Stimulated activated CD8-positive, alpha-beta memory T cell treated with anti-CD3 and anti-CD28 coated beads, Interleukin-2, amount 100 ng/mL, for 1 hour (primary cell): ENCODE measurements at regions not wholly inside any gene's neighbourhood (a gene's known extent, or its start where the extent isn't known, plus 50 kb on each side); places are given as distances from the start of the nearest gene placed in this dataset.
A peak's percentile ranks its signal among the peaks of the same experiment; 100 is the strongest.
"Not testable (repeated sequence)": the region's sequence is repeated elsewhere in the genome, so short reads cannot be mapped to it uniquely, and the experiment has no call there.

Experiments used
- DNase-seq, 2 donors: peaks; one replicate each; pipeline ENCODE4 v3.0.0-alpha.2; 2020; ENCODE audit warnings: low read depth in 2 of 2

GRCh38 chr15:62218841-62219240, 53.8 kb upstream of the C2CD4B start:
- no peak for DNase-seq

- no peak for DNase-seq
Observed at GRCh38 chr15:62219799-62220198, 54.7 kb upstream of the C2CD4B start.

- no peak for DNase-seq
Observed at GRCh38 chr15:62223020-62223419, 57.9 kb upstream of the C2CD4B start.

GRCh38 chr15:62228604-62229003, 63.5 kb upstream of the C2CD4B start:
- no peak for DNase-seq

GRCh38 chr15:62231856-62232255, 66.8 kb upstream of the C2CD4B start:
- no peak for DNase-seq

GRCh38 chr15:62240121-62241096, 75.3 kb upstream of the C2CD4B start:
- no peak for DNase-seq

- no peak for DNase-seq
Observed at GRCh38 chr15:62241135-62241770, 76.2 kb upstream of the C2CD4B start.

- DNase-seq = no peak
Observed at GRCh38 chr15:62242999-62243398, 77.9 kb upstream of the C2CD4B start.

- no peak for DNase-seq
Observed at GRCh38 chr15:62244762-62245161, 79.7 kb upstream of the C2CD4B start.

GRCh38 chr15:62248277-62248984, 83.3 kb upstream of the C2CD4B start:
- no peak for DNase-seq

GRCh38 chr15:62249501-62249900, 84.4 kb upstream of the C2CD4B start:
- no peak for DNase-seq

- DNase-seq = no peak
Observed at GRCh38 chr15:62250186-62250585, 85.1 kb upstream of the C2CD4B start.

- DNase-seq = no peak
Observed at GRCh38 chr15:62250978-62251377, 85.9 kb upstream of the C2CD4B start.

GRCh38 chr15:62253294-62253693, 88.2 kb upstream of the C2CD4B start:
- DNase-seq = no peak

- peak; percentile 4 to 15 for DNase-seq
Observed at GRCh38 chr15:62254137-62254934, 89.3 kb upstream of the C2CD4B start.

GRCh38 chr15:62256430-62256829, 91.3 kb upstream of the C2CD4B start:
- DNase-seq = not testable (repeated sequence)

- DNase-seq = no peak
Observed at GRCh38 chr15:62257996-62258521, 93.0 kb upstream of the C2CD4B start.

- DNase-seq = no peak
Observed at GRCh38 chr15:62262305-62262941, 97.3 kb upstream of the C2CD4B start.

- DNase-seq = no peak
Observed at GRCh38 chr15:62264196-62264595, 99.1 kb upstream of the C2CD4B start.

- no peak for DNase-seq
Observed at GRCh38 chr15:62269504-62269903, 104.4 kb upstream of the C2CD4B start.
